SK-N-MC (cell line): ENCODE measurements at regions not wholly inside any gene's neighbourhood (a gene's known extent, or its start where the extent isn't known, plus 50 kb on each side); places are given as distances from the start of the nearest gene placed in this dataset.
"Not testable (repeated sequence)": the region's sequence is repeated elsewhere in the genome, so short reads cannot be mapped to it uniquely, and the experiment has no call there.

ENCODE experiments used
- DNase-seq: peaks from one replicate; pipeline ENCODE4 v3.0.0-alpha.2; 2011; ENCODE audit warnings: low read depth, low spot score
- H3K27ac ChIP-seq: fragments of 200-600 bp; sonication (generic); 2 replicates; pipeline ENCODE4 v1.5.1; 2016; ENCODE audit warnings: mixed run types
- H3K36me3 ChIP-seq: fragments of 200-600 bp; sonication (generic); 2 replicates; pipeline ENCODE4 v1.6.1; 2017; ENCODE audit warnings: antibody characterized with exemption, low read length, mixed read lengths; ENCODE audit not compliant: insufficient read depth
- H3K4me3 ChIP-seq: fragments of 200-600 bp; sonication (generic); 2 replicates; pipeline ENCODE4 v1.5.1; 2016
- H3K9ac ChIP-seq: fragments of 200-600 bp; sonication (generic); 2 replicates; pipeline ENCODE4 v1.8.0; 2017; ENCODE audit warnings: mixed run types, mixed read lengths; ENCODE audit not compliant: insufficient read length
- H3K9me3 ChIP-seq: fragments of 200-600 bp; sonication (generic); 2 replicates; pipeline ENCODE4 v1.6.1; 2017; ENCODE audit warnings: low read depth, mild to moderate bottlenecking, antibody characterized with exemption, low read length, moderate library complexity, mixed read lengths
- EZH2 ChIP-seq: fragments of 200-600 bp; sonication (generic); IDR thresholded peaks from one replicate; pipeline ENCODE4 v1.6.1; 2017; ENCODE audit warnings: antibody characterized with exemption
- FOXP2 ChIP-seq: optimal IDR thresholded peaks from 2 replicates; pipeline ENCODE3; 2011; ENCODE audit warnings: mild to moderate bottlenecking, moderate library complexity; ENCODE audit not compliant: insufficient read depth; ENCODE audit errors: extremely low read length, control extremely low read depth
- POLR2AphosphoS5 ChIP-seq: IDR thresholded peaks from 2 replicates; pipeline ENCODE4 v1.6.1; 2012; ENCODE audit warnings: mild to moderate bottlenecking, low read depth, low read length, borderline replicate concordance

GRCh38 chr14:87044807-87045206 is 948.2 kb downstream of the GALC start:
- no peak for DNase-seq
- Histone ChIP-seq H3K36me3 (no peaks in the 10 kb centered on the region), H3K27ac (no peak overlapping the region), H3K9me3 (no peaks in the 10 kb centered on the region), H3K9ac (no peak overlapping the region), H3K4me3 (no peak overlapping the region)
- TF ChIP-seq EZH2 = no peak
- no peak for TF ChIP-seq POLR2AphosphoS5
- TF ChIP-seq FOXP2 = no peak

GRCh38 chr14:87043667-87044200 is 949.2 kb downstream of the GALC start:
- H3K36me3 ChIP-seq = no peaks in the 10 kb centered on the region
- no peak for DNase-seq
- TF ChIP-seq EZH2 = no peak
- no peak overlapping the region for H3K27ac ChIP-seq
- H3K9ac ChIP-seq = no peak overlapping the region
- H3K9me3 ChIP-seq = no peaks in the 10 kb centered on the region
- H3K4me3 ChIP-seq = no peak overlapping the region

- Histone ChIP-seq H3K9ac (no peak overlapping the region), H3K4me3 (no peak overlapping the region), H3K36me3 (no peaks in the 10 kb centered on the region), H3K9me3 (no peaks in the 10 kb centered on the region), H3K27ac (no peak overlapping the region)
- TF ChIP-seq POLR2AphosphoS5 = no peak
- TF ChIP-seq EZH2 = no peak
- TF ChIP-seq FOXP2 = no peak
- no peak for DNase-seq
These were observed 950.6 kb downstream of the GALC start for GRCh38 chr14:87042354-87042753.

GRCh38 chr14:87041290-87042020 is 951.5 kb downstream of the GALC start:
- Histone ChIP-seq H3K4me3 (no peak overlapping the region), H3K9ac (no peak overlapping the region)
- TF ChIP-seq FOXP2 = no peak
- no peak for TF ChIP-seq EZH2
- TF ChIP-seq POLR2AphosphoS5 = no peak

GRCh38 chr14:87034680-87035079 is 958.3 kb downstream of the GALC start:
- no peak for DNase-seq
- no peaks in the 10 kb centered on the region for H3K36me3 ChIP-seq

More at GRCh38 chr14:87041290-87042020, 951.5 kb downstream of the GALC start:
- H3K9me3 ChIP-seq = no peaks in the 10 kb centered on the region
- H3K36me3 ChIP-seq = no peaks in the 10 kb centered on the region
- H3K27ac ChIP-seq = no peak overlapping the region
- DNase-seq = no peak

GRCh38 chr14:87030197-87030596 is 962.8 kb downstream of the GALC start:
- no peak for DNase-seq
- H3K27ac ChIP-seq = no peak overlapping the region
- TF ChIP-seq FOXP2 (no peak), EZH2 (no peak), POLR2AphosphoS5 (no peak)
- H3K9ac ChIP-seq = no peak overlapping the region
- H3K9me3 ChIP-seq = no peaks in the 10 kb centered on the region
- no peak overlapping the region for H3K4me3 ChIP-seq
- no peaks in the 10 kb centered on the region for H3K36me3 ChIP-seq

More at GRCh38 chr14:87034680-87035079, 958.3 kb downstream of the GALC start:
- Histone ChIP-seq H3K4me3 (no peak overlapping the region), H3K9ac (no peak overlapping the region), H3K9me3 (no peaks in the 10 kb centered on the region), H3K27ac (no peak overlapping the region)
- no peak for TF ChIP-seq EZH2
- no peak for TF ChIP-seq FOXP2
- TF ChIP-seq POLR2AphosphoS5 = no peak

- H3K9me3 ChIP-seq, H3K27ac ChIP-seq, H3K9ac ChIP-seq, DNase-seq, H3K4me3 ChIP-seq, H3K36me3 ChIP-seq: not testable (repeated sequence)
These were observed 972.9 kb downstream of the GALC start for GRCh38 chr14:87020106-87020505.

- Histone ChIP-seq H3K27ac (no peak overlapping the region), H3K9ac (no peak overlapping the region), H3K36me3 (no peaks in the 10 kb centered on the region), H3K9me3 (no peaks in the 10 kb centered on the region), H3K4me3 (no peak overlapping the region)
- TF ChIP-seq POLR2AphosphoS5 (no peak), EZH2 (no peak), FOXP2 (no peak)
- no peak for DNase-seq
These were observed 974.7 kb downstream of the GALC start for GRCh38 chr14:87018294-87018693.

GRCh38 chr14:87017335-87017734 is 975.6 kb downstream of the GALC start:
- Histone ChIP-seq H3K27ac (no peak overlapping the region), H3K9me3 (no peaks in the 10 kb centered on the region), H3K4me3 (no peak overlapping the region), H3K9ac (no peak overlapping the region), H3K36me3 (no peaks in the 10 kb centered on the region)
- no peak for DNase-seq
- TF ChIP-seq FOXP2 = no peak
- no peak for TF ChIP-seq POLR2AphosphoS5
- no peak for TF ChIP-seq EZH2
